Panc1 (cell line): ENCODE measurements at regions not wholly inside any gene's neighbourhood (a gene's known extent, or its start where the extent isn't known, plus 50 kb on each side); places are given as distances from the start of the nearest gene placed in this dataset.

ENCODE experiments used
- POLR2AphosphoS5 ChIP-seq: IDR thresholded peaks from 2 replicates; pipeline ENCODE4 v1.6.1; 2012; ENCODE audit warnings: mild to moderate bottlenecking, low read depth, low read length, moderate library complexity
- REST ChIP-seq, 2 experiments: IDR thresholded peaks; 2 replicates each; pipeline ENCODE4 v1.6.1; 2011 to 2012; ENCODE audit warnings: low read depth in 2 of 2, control low read depth in 1 of 2, low read length in 1 of 2, mild to moderate bottlenecking in 1 of 2, moderate library complexity in 1 of 2; ENCODE audit not compliant: insufficient read depth in 1 of 2
- TF ChIP-seq, protein P1 (sequence below): fragments of 450-650 bp; IDR thresholded peaks from 2 replicates; pipeline ENCODE4 v1.5.1; 2017; ENCODE audit warnings: mild to moderate bottlenecking

DNA sequence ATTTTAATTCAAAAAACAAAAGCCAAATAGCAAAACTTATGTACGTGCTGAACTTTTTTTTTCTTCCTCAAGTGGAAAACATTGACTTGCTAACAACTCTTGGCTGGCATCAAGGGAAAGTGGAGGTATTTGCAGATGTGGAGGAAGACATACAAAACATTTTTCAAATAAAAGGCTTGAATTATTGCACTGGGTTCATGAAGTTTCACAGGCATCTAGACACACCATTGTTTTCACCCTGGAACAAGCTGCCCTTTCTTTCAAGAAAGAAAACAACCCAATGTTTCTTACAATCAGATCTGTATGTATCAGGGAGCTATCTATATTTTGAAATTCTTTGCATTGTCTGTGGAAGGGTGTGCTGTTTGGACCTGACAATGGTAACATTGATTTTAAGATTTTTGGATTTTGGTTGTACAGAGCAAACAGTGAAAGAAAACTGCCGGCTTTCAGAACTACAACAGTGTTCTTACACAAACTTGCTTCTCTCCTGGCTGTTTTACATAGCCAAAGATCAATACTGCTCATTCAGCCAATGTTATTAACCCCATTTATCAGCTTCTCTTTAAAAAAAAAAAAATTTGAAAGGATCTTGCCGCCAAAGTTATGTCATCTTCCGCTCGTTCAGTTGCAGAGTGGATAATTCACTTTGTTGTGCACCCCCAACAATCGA is 187.7 kb upstream of the FOXD3 start:
- TF ChIP-seq, protein P1, sequence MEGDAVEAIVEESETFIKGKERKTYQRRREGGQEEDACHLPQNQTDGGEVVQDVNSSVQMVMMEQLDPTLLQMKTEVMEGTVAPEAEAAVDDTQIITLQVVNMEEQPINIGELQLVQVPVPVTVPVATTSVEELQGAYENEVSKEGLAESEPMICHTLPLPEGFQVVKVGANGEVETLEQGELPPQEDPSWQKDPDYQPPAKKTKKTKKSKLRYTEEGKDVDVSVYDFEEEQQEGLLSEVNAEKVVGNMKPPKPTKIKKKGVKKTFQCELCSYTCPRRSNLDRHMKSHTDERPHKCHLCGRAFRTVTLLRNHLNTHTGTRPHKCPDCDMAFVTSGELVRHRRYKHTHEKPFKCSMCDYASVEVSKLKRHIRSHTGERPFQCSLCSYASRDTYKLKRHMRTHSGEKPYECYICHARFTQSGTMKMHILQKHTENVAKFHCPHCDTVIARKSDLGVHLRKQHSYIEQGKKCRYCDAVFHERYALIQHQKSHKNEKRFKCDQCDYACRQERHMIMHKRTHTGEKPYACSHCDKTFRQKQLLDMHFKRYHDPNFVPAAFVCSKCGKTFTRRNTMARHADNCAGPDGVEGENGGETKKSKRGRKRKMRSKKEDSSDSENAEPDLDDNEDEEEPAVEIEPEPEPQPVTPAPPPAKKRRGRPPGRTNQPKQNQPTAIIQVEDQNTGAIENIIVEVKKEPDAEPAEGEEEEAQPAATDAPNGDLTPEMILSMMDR = no peak
- TF ChIP-seq POLR2AphosphoS5 (no peak), REST (IDR thresholded peaks at IDR 0.05; ENCODE audit: insufficient read depth in 1 of 2, low read depth in 2 of 2, low read length in 1 of 2) (no peak)
